Thymus (tissue), 11 donors: ENCODE measurements at regions not wholly inside any gene's neighbourhood (a gene's known extent, or its start where the extent isn't known, plus 50 kb on each side); places are given as distances from the start of the nearest gene placed in this dataset.

Experiments used
- DNase-seq, 9 donors: peaks; one replicate each; pipeline ENCODE4 v3.0.0-alpha.2; 2013; ENCODE audit warnings: low spot score in 9 of 9, low read depth in 6 of 9, missing footprints in 1 of 9
- H3K27ac ChIP-seq, 2 donors: one replicate each; pipeline ENCODE4 v1.5.1; 2013; ENCODE audit warnings: control low read depth in 1 of 2, low read depth in 1 of 2, low read length in 1 of 2, mild to moderate bottlenecking in 1 of 2, moderate library complexity in 1 of 2
- H3K27me3 ChIP-seq, 2 donors: one replicate each; pipeline ENCODE4 v1.5.1; 2013; ENCODE audit warnings: low read length in 1 of 2; ENCODE audit not compliant: control insufficient read depth in 2 of 2, insufficient read depth in 1 of 2
- H3K36me3 ChIP-seq, 2 donors: one replicate each; pipeline ENCODE4 v1.5.1; 2013; ENCODE audit warnings: low read length in 1 of 2, mild to moderate bottlenecking in 1 of 2, moderate library complexity in 1 of 2; ENCODE audit not compliant: control insufficient read depth in 2 of 2, insufficient read depth in 2 of 2
- H3K4me1 ChIP-seq, 2 donors: one replicate each; pipeline ENCODE4 v1.5.1; 2013; ENCODE audit warnings: low read length in 2 of 2; ENCODE audit not compliant: control insufficient read depth in 2 of 2, insufficient read depth in 2 of 2
- H3K4me3 ChIP-seq, 2 donors: one replicate each; pipeline ENCODE4 v1.5.1; 2013; ENCODE audit warnings: low read length in 2 of 2, control low read depth in 1 of 2, mild to moderate bottlenecking in 1 of 2
- H3K9me3 ChIP-seq, 2 donors: one replicate each; pipeline ENCODE4 v1.5.1; 2013; ENCODE audit warnings: low read length in 1 of 2, mild to moderate bottlenecking in 1 of 2; ENCODE audit not compliant: control insufficient read depth in 2 of 2, insufficient read depth in 1 of 2
- WGBS: extraction: QIAGEN DNeasy Blood & Tissue Kit; methylation state at CpG from one replicate; pipeline ENCODE4 v1.1.7; 2013; 5-methylcytosine and 5-hydroxymethylcytosine counted together
- donor health status: healthy.

- no peaks in the 10 kb centered on the region for H3K9me3 ChIP-seq
- H3K27me3 ChIP-seq, result peaks cover 0 to 9% of the 10 kb centered on the region in 2 donors
- WGBS, result 76% methylated on average over 23 of the region's 23 CpGs
- H3K36me3 ChIP-seq, result no peaks in the 10 kb centered on the region
- H3K27ac ChIP-seq, result no peak overlapping the region
- DNase-seq, result no peak
- no peaks in the 10 kb centered on the region for H3K4me1 ChIP-seq
- H3K4me3 ChIP-seq, result no peak overlapping the region
Measured at GRCh38 chr15:77695961-77696582, 63.4 kb upstream of the LINGO1 start.

GRCh38 chr15:77695548-77695947 is 62.8 kb upstream of the LINGO1 start:
- no peak overlapping the region for H3K4me3 ChIP-seq
- 75% methylated on average over 6 of the region's 6 CpGs for WGBS
- no peaks in the 10 kb centered on the region for H3K9me3 ChIP-seq
- DNase-seq, result no peak
- H3K27ac ChIP-seq, result no peak overlapping the region
- H3K4me1 ChIP-seq, result no peaks in the 10 kb centered on the region
- peaks cover 0 to 9% of the 10 kb centered on the region in 2 donors for H3K27me3 ChIP-seq
- no peaks in the 10 kb centered on the region for H3K36me3 ChIP-seq

- H3K36me3 ChIP-seq, result no peaks in the 10 kb centered on the region
- no peak for DNase-seq
- no peaks in the 10 kb centered on the region for H3K4me1 ChIP-seq
- peaks cover 0 to 10% of the 10 kb centered on the region in 2 donors for H3K27me3 ChIP-seq
- H3K4me3 ChIP-seq, result no peak overlapping the region
- H3K9me3 ChIP-seq, result no peaks in the 10 kb centered on the region
- 81% methylated on average over 5 of the region's 5 CpGs for WGBS
- no peak overlapping the region for H3K27ac ChIP-seq
Measured at GRCh38 chr15:77693576-77693975, 60.9 kb upstream of the LINGO1 start.

- no peak for DNase-seq
- Histone ChIP-seq H3K36me3 (no peaks in the 10 kb centered on the region), H3K4me1 (no peaks in the 10 kb centered on the region), H3K27ac (no peak overlapping the region), H3K9me3 (no peaks in the 10 kb centered on the region), H3K4me3 (no peak overlapping the region), H3K27me3 (peaks cover 0 to 7% of the 10 kb centered on the region in 2 donors)
- 73% methylated on average over 11 of the region's 11 CpGs for WGBS
Measured at GRCh38 chr15:77692614-77693013, 59.9 kb upstream of the LINGO1 start.

- Histone ChIP-seq H3K27ac (no peak overlapping the region), H3K27me3 (peaks cover 0 to 5% of the 10 kb centered on the region in 2 donors), H3K4me3 (no peak overlapping the region), H3K9me3 (no peaks in the 10 kb centered on the region), H3K36me3 (no peaks in the 10 kb centered on the region), H3K4me1 (no peaks in the 10 kb centered on the region)
- WGBS, result 86% methylated on average over 14 of the region's 14 CpGs
- no peak for DNase-seq
Measured at GRCh38 chr15:77691607-77692006, 58.9 kb upstream of the LINGO1 start.

- DNase-seq, result no peak
- H3K4me1 ChIP-seq, result no peaks in the 10 kb centered on the region
- peaks cover 0 to 5% of the 10 kb centered on the region in 2 donors for H3K27me3 ChIP-seq
- no peaks in the 10 kb centered on the region for H3K36me3 ChIP-seq
- H3K27ac ChIP-seq, result no peak overlapping the region
- 76% methylated on average over 4 of the region's 4 CpGs for WGBS
- H3K9me3 ChIP-seq, result no peaks in the 10 kb centered on the region
- H3K4me3 ChIP-seq, result no peak overlapping the region
Measured at GRCh38 chr15:77689821-77690220, 57.1 kb upstream of the LINGO1 start.

GRCh38 chr15:77688693-77689092 is 56.0 kb upstream of the LINGO1 start:
- DNase-seq, result no peak
- Histone ChIP-seq H3K27ac (no peak overlapping the region), H3K9me3 (no peaks in the 10 kb centered on the region), H3K4me1 (no peaks in the 10 kb centered on the region), H3K36me3 (no peaks in the 10 kb centered on the region), H3K4me3 (no peak overlapping the region), H3K27me3 (peaks cover 0 to 5% of the 10 kb centered on the region in 2 donors)
- 83% methylated on average over 2 of the region's 2 CpGs for WGBS

- no peak for DNase-seq
- Histone ChIP-seq H3K4me3 (no peak overlapping the region), H3K27me3 (peaks cover 0 to 5% of the 10 kb centered on the region in 2 donors), H3K27ac (no peak overlapping the region), H3K9me3 (no peaks in the 10 kb centered on the region), H3K4me1 (no peaks in the 10 kb centered on the region), H3K36me3 (no peaks in the 10 kb centered on the region)
- WGBS, result 85% methylated on average over 8 of the region's 8 CpGs
Measured at GRCh38 chr15:77688266-77688665, 55.6 kb upstream of the LINGO1 start.

- no peak overlapping the region for H3K4me3 ChIP-seq
- 95% methylated on average over 7 of the region's 7 CpGs for WGBS
Measured at GRCh38 chr15:77685082-77685815, 52.5 kb upstream of the LINGO1 start.

More at GRCh38 chr15:77685082-77685815, 52.5 kb upstream of the LINGO1 start:
- DNase-seq, result no peak
- Histone ChIP-seq H3K27me3 (peaks cover 0 to 7% of the 10 kb centered on the region in 2 donors), H3K36me3 (no peaks in the 10 kb centered on the region), H3K27ac (no peak overlapping the region), H3K4me1 (no peaks in the 10 kb centered on the region), H3K9me3 (no peaks in the 10 kb centered on the region)
